ENCODE measurements at regions not wholly inside any gene's neighbourhood (a gene's known extent, or its start where the extent isn't known, plus 50 kb on each side); places are given as distances from the start of the nearest gene placed in this dataset.

GRCh38 chr2:139064159-139064558 lies 284.0 kb upstream of the NXPH2 start:
- no peak overlapping the region for H3K4me3 Mint-ChIP-seq
- no peaks in the 10 kb centered on the region for H3K36me3 Mint-ChIP-seq (ENCODE audit: insufficient read depth in 2 of 2)
- no peaks in the 10 kb centered on the region for H3K4me1 Mint-ChIP-seq (ENCODE audit: low read depth)
- DNase-seq (no peak), ATAC-seq (replicated peaks in 1 of 2) (no peak)
- no peaks in the 10 kb centered on the region for H3K27me3 Mint-ChIP-seq (ENCODE audit: low read depth)
- H3K9me3 Mint-ChIP-seq: peaks cover 3 to 10% of the 10 kb centered on the region in 2 donors
- no peak overlapping the region for H3K27ac Mint-ChIP-seq

- no peaks in the 10 kb centered on the region for H3K36me3 Mint-ChIP-seq (ENCODE audit: insufficient read depth in 2 of 2)
- no peak overlapping the region for H3K27ac Mint-ChIP-seq
- DNase-seq: no peak
- ATAC-seq (replicated peaks in 1 of 2): no peak
- H3K4me3 Mint-ChIP-seq: no peak overlapping the region
- no peaks in the 10 kb centered on the region for H3K4me1 Mint-ChIP-seq (ENCODE audit: low read depth)
- no peaks in the 10 kb centered on the region for H3K27me3 Mint-ChIP-seq (ENCODE audit: low read depth)
- peaks cover 4 to 6% of the 10 kb centered on the region in 2 donors for H3K9me3 Mint-ChIP-seq
Measured at GRCh38 chr2:139059617-139060016, 279.4 kb upstream of the NXPH2 start.

GRCh38 chr2:139055202-139055601 lies 275.0 kb upstream of the NXPH2 start:
- H3K36me3 Mint-ChIP-seq (ENCODE audit: insufficient read depth in 2 of 2): no peaks in the 10 kb centered on the region
- no peaks in the 10 kb centered on the region for H3K27me3 Mint-ChIP-seq (ENCODE audit: low read depth)
- no peak for ATAC-seq (replicated peaks in 1 of 2)
- H3K9me3 Mint-ChIP-seq: peaks cover 7 to 11% of the 10 kb centered on the region in 2 donors
- no peaks in the 10 kb centered on the region for H3K4me1 Mint-ChIP-seq (ENCODE audit: low read depth)
- no peak overlapping the region for H3K27ac Mint-ChIP-seq
- no peak overlapping the region for H3K4me3 Mint-ChIP-seq
- DNase-seq: no peak

- Mint-ChIP-seq H3K9me3 (peaks cover 5 to 11% of the 10 kb centered on the region in 2 donors), H3K27me3 (ENCODE audit: low read depth) (no peaks in the 10 kb centered on the region)
- no peak for ATAC-seq (replicated peaks in 1 of 2)
Measured at GRCh38 chr2:139048017-139048416, 267.8 kb upstream of the NXPH2 start.

GRCh38 chr2:139045524-139045923 lies 265.3 kb upstream of the NXPH2 start:
- ATAC-seq (replicated peaks in 1 of 2) (no peak), DNase-seq (no peak)
- Mint-ChIP-seq H3K4me3 (no peak overlapping the region), H3K27ac (no peak overlapping the region), H3K4me1 (ENCODE audit: low read depth) (no peaks in the 10 kb centered on the region), H3K9me3 (peaks cover 7% of the 10 kb centered on the region in 2 donors), H3K27me3 (ENCODE audit: low read depth) (no peaks in the 10 kb centered on the region), H3K36me3 (ENCODE audit: insufficient read depth in 2 of 2) (no peaks in the 10 kb centered on the region)

More at GRCh38 chr2:139048017-139048416, 267.8 kb upstream of the NXPH2 start:
- Mint-ChIP-seq H3K27ac (no peak overlapping the region), H3K4me1 (ENCODE audit: low read depth) (no peaks in the 10 kb centered on the region), H3K36me3 (ENCODE audit: insufficient read depth in 2 of 2) (no peaks in the 10 kb centered on the region), H3K4me3 (no peak overlapping the region)
- no peak for DNase-seq

- H3K36me3 Mint-ChIP-seq (ENCODE audit: insufficient read depth in 2 of 2): no peaks in the 10 kb centered on the region
- no peak overlapping the region for H3K4me3 Mint-ChIP-seq
- ATAC-seq (replicated peaks in 1 of 2): no peak
- peaks cover 2 to 8% of the 10 kb centered on the region in 2 donors for H3K9me3 Mint-ChIP-seq
- DNase-seq: no peak
- no peaks in the 10 kb centered on the region for H3K4me1 Mint-ChIP-seq (ENCODE audit: low read depth)
- H3K27me3 Mint-ChIP-seq (ENCODE audit: low read depth): no peaks in the 10 kb centered on the region
- no peak overlapping the region for H3K27ac Mint-ChIP-seq
Measured at GRCh38 chr2:139034064-139034463, 253.9 kb upstream of the NXPH2 start.

GRCh38 chr2:139033300-139033699 lies 253.1 kb upstream of the NXPH2 start:
- Mint-ChIP-seq H3K4me1 (ENCODE audit: low read depth) (no peaks in the 10 kb centered on the region), H3K27me3 (ENCODE audit: low read depth) (no peaks in the 10 kb centered on the region), H3K27ac (no peak overlapping the region), H3K9me3 (peaks cover 2 to 10% of the 10 kb centered on the region in 2 donors), H3K36me3 (ENCODE audit: insufficient read depth in 2 of 2) (no peaks in the 10 kb centered on the region), H3K4me3 (no peak overlapping the region)
- DNase-seq: no peak
- ATAC-seq (replicated peaks in 1 of 2): no peak

GRCh38 chr2:139031722-139032121 lies 251.5 kb upstream of the NXPH2 start:
- H3K36me3 Mint-ChIP-seq (ENCODE audit: insufficient read depth in 2 of 2): no peaks in the 10 kb centered on the region
- no peak overlapping the region for H3K4me3 Mint-ChIP-seq
- ATAC-seq (replicated peaks in 1 of 2) (no peak), DNase-seq (no peak)
- H3K4me1 Mint-ChIP-seq (ENCODE audit: low read depth): no peaks in the 10 kb centered on the region
- peaks cover 2 to 9% of the 10 kb centered on the region in 2 donors for H3K9me3 Mint-ChIP-seq
- no peak overlapping the region for H3K27ac Mint-ChIP-seq
- H3K27me3 Mint-ChIP-seq (ENCODE audit: low read depth): no peaks in the 10 kb centered on the region

GRCh38 chr2:139020287-139020686 lies 240.1 kb upstream of the NXPH2 start:
- no peak overlapping the region for H3K27ac Mint-ChIP-seq
- no peaks in the 10 kb centered on the region for H3K4me1 Mint-ChIP-seq (ENCODE audit: low read depth)
- H3K4me3 Mint-ChIP-seq: no peak overlapping the region
- H3K9me3 Mint-ChIP-seq: peaks cover 7 to 20% of the 10 kb centered on the region in 2 donors
- DNase-seq: no peak
- ATAC-seq (replicated peaks in 1 of 2): no peak
- H3K27me3 Mint-ChIP-seq (ENCODE audit: low read depth): no peaks in the 10 kb centered on the region
- H3K36me3 Mint-ChIP-seq (ENCODE audit: insufficient read depth in 2 of 2): peaks cover 0 to 5% of the 10 kb centered on the region in 2 donors

GRCh38 chr2:139018252-139018651 lies 238.1 kb upstream of the NXPH2 start:
- Mint-ChIP-seq H3K27me3 (ENCODE audit: low read depth) (no peaks in the 10 kb centered on the region), H3K4me3 (no peak overlapping the region), H3K9me3 (peaks cover 11 to 24% of the 10 kb centered on the region in 2 donors), H3K36me3 (ENCODE audit: insufficient read depth in 2 of 2) (peaks cover 0 to 5% of the 10 kb centered on the region in 2 donors), H3K4me1 (ENCODE audit: low read depth) (no peaks in the 10 kb centered on the region), H3K27ac (no peak overlapping the region)
- ATAC-seq (replicated peaks in 1 of 2): no peak
- no peak for DNase-seq

- Mint-ChIP-seq H3K27ac (no peak overlapping the region), H3K4me1 (ENCODE audit: low read depth) (no peaks in the 10 kb centered on the region), H3K9me3 (peaks cover 3 to 5% of the 10 kb centered on the region in 2 donors), H3K27me3 (ENCODE audit: low read depth) (no peaks in the 10 kb centered on the region), H3K36me3 (ENCODE audit: insufficient read depth in 2 of 2) (no peaks in the 10 kb centered on the region), H3K4me3 (no peak overlapping the region)
- no peak for ATAC-seq (replicated peaks in 1 of 2)
- DNase-seq: no peak
Measured at GRCh38 chr2:139007130-139007529, 226.9 kb upstream of the NXPH2 start.

- no peak overlapping the region for H3K4me3 Mint-ChIP-seq
- H3K36me3 Mint-ChIP-seq (ENCODE audit: insufficient read depth in 2 of 2): no peaks in the 10 kb centered on the region
- H3K9me3 Mint-ChIP-seq: peaks cover 2 to 7% of the 10 kb centered on the region in 2 donors
- no peaks in the 10 kb centered on the region for H3K27me3 Mint-ChIP-seq (ENCODE audit: low read depth)
- H3K27ac Mint-ChIP-seq: no peak overlapping the region
- ATAC-seq (replicated peaks in 1 of 2) (no peak), DNase-seq (no peak)
- H3K4me1 Mint-ChIP-seq (ENCODE audit: low read depth): no peaks in the 10 kb centered on the region
Measured at GRCh38 chr2:139000131-139000785, 220.1 kb upstream of the NXPH2 start.

- no peak for ATAC-seq (replicated peaks in 1 of 2)
- H3K4me3 Mint-ChIP-seq: no peak overlapping the region
Measured at GRCh38 chr2:138997856-138998517, 217.8 kb upstream of the NXPH2 start.

GRCh38 chr2:138997346-138997745 lies 217.2 kb upstream of the NXPH2 start:
- ATAC-seq (replicated peaks in 1 of 2) (no peak), DNase-seq (no peak)
- peaks cover 4 to 8% of the 10 kb centered on the region in 2 donors for H3K9me3 Mint-ChIP-seq

More at GRCh38 chr2:138997856-138998517, 217.8 kb upstream of the NXPH2 start:
- Mint-ChIP-seq H3K36me3 (ENCODE audit: insufficient read depth in 2 of 2) (no peaks in the 10 kb centered on the region), H3K9me3 (peaks cover 2 to 7% of the 10 kb centered on the region in 2 donors), H3K27ac (no peak overlapping the region), H3K4me1 (ENCODE audit: low read depth) (no peaks in the 10 kb centered on the region), H3K27me3 (ENCODE audit: low read depth) (no peaks in the 10 kb centered on the region)
- no peak for DNase-seq

More at GRCh38 chr2:138997346-138997745, 217.2 kb upstream of the NXPH2 start:
- Mint-ChIP-seq H3K27ac (no peak overlapping the region), H3K4me1 (ENCODE audit: low read depth) (no peaks in the 10 kb centered on the region), H3K36me3 (ENCODE audit: insufficient read depth in 2 of 2) (no peaks in the 10 kb centered on the region), H3K27me3 (ENCODE audit: low read depth) (no peaks in the 10 kb centered on the region), H3K4me3 (no peak overlapping the region)
